BLaER1 (cell line): ENCODE measurements at regions not wholly inside any gene's neighbourhood (a gene's known extent, or its start where the extent isn't known, plus 50 kb on each side); places are given as distances from the start of the nearest gene placed in this dataset.

Experiments
- H3K27ac ChIP-seq: shearing (Covaris generic); formaldehyde crosslinking; 2 replicates; pipeline ENCODE4 v1.8.1; 2022
- H3K27me3 ChIP-seq: shearing (Covaris generic); formaldehyde crosslinking; 2 replicates; pipeline ENCODE4 v1.8.1; 2022
- H3K36me3 ChIP-seq: shearing (Covaris generic); formaldehyde crosslinking; 2 replicates; pipeline ENCODE4 v1.8.1; 2022
- H3K4me1 ChIP-seq: shearing (Covaris generic); formaldehyde crosslinking; 2 replicates; pipeline ENCODE4 v1.8.1; 2022
- H3K4me2 ChIP-seq: shearing (Covaris generic); formaldehyde crosslinking; 2 replicates; pipeline ENCODE4 v1.8.1; 2022
- H3K4me3 ChIP-seq: shearing (Covaris generic); formaldehyde crosslinking; 2 replicates; pipeline ENCODE4 v1.8.1; 2022
- H3K9ac ChIP-seq: shearing (Covaris generic); formaldehyde crosslinking; 2 replicates; pipeline ENCODE4 v1.8.1; 2022
- H3K9me3 ChIP-seq: shearing (Covaris generic); formaldehyde crosslinking; 2 replicates; pipeline ENCODE4 v1.8.1; 2022
- H4K20me1 ChIP-seq: shearing (Covaris generic); formaldehyde crosslinking; 2 replicates; pipeline ENCODE4 v1.8.1; 2022
- Cebpa-rat ChIP-seq: shearing (Covaris generic); IDR thresholded peaks from 2 replicates; pipeline ENCODE4 v1.8.1; 2022

GRCh38 chr5:63894690-63895089, 67.6 kb downstream of the HTR1A start:
- H3K27ac ChIP-seq = no peak overlapping the region
- H3K4me2 ChIP-seq = no peak overlapping the region
- H3K9me3 ChIP-seq = no peaks in the 10 kb centered on the region
- no peaks in the 10 kb centered on the region for H4K20me1 ChIP-seq
- no peak for TF ChIP-seq Cebpa-rat
- H3K36me3 ChIP-seq = no peaks in the 10 kb centered on the region
- no peaks in the 10 kb centered on the region for H3K27me3 ChIP-seq
- H3K9ac ChIP-seq = no peak overlapping the region
- no peak overlapping the region for H3K4me3 ChIP-seq
- no peaks in the 10 kb centered on the region for H3K4me1 ChIP-seq

- no peak for TF ChIP-seq Cebpa-rat
- Histone ChIP-seq H3K27ac (no peak overlapping the region), H3K4me3 (no peak overlapping the region)
Measured at GRCh38 chr5:63878788-63879187, 83.5 kb downstream of the HTR1A start.

DNA sequence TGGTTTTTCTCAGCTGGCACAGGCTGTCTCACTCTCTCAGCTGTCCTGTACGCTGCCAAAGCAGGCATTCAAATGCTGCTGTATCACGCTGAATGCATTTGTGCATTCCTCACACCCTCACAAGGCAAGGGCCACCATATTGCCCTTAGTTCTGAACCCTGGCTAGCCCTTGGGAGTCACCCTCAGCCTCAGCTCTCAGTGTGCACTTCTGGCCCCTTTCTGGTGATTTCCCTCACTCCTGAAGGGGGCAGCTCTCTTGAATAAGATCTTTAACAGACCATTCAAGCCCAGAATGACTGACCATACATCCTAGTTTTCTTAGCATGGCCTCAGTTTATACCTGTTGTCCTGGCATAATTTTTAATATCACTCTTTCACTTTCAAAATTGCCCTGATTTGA, 84.3 kb downstream of the HTR1A start:
- H3K27me3 ChIP-seq = no peaks in the 10 kb centered on the region
- H3K4me3 ChIP-seq = no peak overlapping the region
- H3K4me2 ChIP-seq = no peak overlapping the region
- H3K4me1 ChIP-seq = no peaks in the 10 kb centered on the region
- no peak for TF ChIP-seq Cebpa-rat
- no peaks in the 10 kb centered on the region for H4K20me1 ChIP-seq
- no peaks in the 10 kb centered on the region for H3K36me3 ChIP-seq
- H3K9me3 ChIP-seq = no peaks in the 10 kb centered on the region
- H3K9ac ChIP-seq = no peak overlapping the region
- no peak overlapping the region for H3K27ac ChIP-seq

More at GRCh38 chr5:63878788-63879187, 83.5 kb downstream of the HTR1A start:
- H3K9ac ChIP-seq = no peak overlapping the region
- no peaks in the 10 kb centered on the region for H3K9me3 ChIP-seq
- H4K20me1 ChIP-seq = no peaks in the 10 kb centered on the region
- H3K36me3 ChIP-seq = no peaks in the 10 kb centered on the region
- H3K27me3 ChIP-seq = no peaks in the 10 kb centered on the region
- no peak overlapping the region for H3K4me2 ChIP-seq
- no peaks in the 10 kb centered on the region for H3K4me1 ChIP-seq

DNA sequence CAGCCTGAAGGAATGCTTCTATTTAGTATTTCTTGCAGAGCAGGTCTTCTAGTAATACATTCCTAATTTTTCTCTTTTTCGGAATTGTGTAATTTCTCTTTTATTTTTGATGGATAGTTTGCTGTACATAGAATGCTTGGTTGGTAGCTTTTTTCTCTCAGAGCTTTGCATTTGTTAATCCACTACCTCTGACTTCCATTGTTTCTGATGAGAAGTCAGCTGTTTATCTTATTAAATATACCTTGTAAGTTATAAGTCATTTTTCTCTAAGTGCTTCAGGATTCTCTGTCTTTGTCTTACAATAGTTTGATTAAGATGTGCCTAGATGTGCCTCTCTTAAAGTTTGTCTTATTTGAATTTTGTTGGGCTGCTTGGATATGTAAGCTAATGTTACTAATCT, 101.9 kb downstream of the HTR1A start:
- no peak overlapping the region for H3K4me2 ChIP-seq
- H3K27ac ChIP-seq = no peak overlapping the region
- no peaks in the 10 kb centered on the region for H3K36me3 ChIP-seq
- no peaks in the 10 kb centered on the region for H3K27me3 ChIP-seq
- H4K20me1 ChIP-seq = no peaks in the 10 kb centered on the region
- no peaks in the 10 kb centered on the region for H3K4me1 ChIP-seq
- H3K9me3 ChIP-seq = peaks cover 12% of the 10 kb centered on the region; the same call in 1 of the 2 replicates
- no peak overlapping the region for H3K9ac ChIP-seq
- no peak overlapping the region for H3K4me3 ChIP-seq
- TF ChIP-seq Cebpa-rat = no peak

- no peaks in the 10 kb centered on the region for H3K9me3 ChIP-seq
- no peak overlapping the region for H3K4me2 ChIP-seq
- H4K20me1 ChIP-seq = no peaks in the 10 kb centered on the region
- no peaks in the 10 kb centered on the region for H3K27me3 ChIP-seq
- no peaks in the 10 kb centered on the region for H3K36me3 ChIP-seq
- H3K27ac ChIP-seq = no peak overlapping the region
- H3K9ac ChIP-seq = no peak overlapping the region
- no peak overlapping the region for H3K4me3 ChIP-seq
- peaks cover 8% of the 10 kb centered on the region for H3K4me1 ChIP-seq
- no peak for TF ChIP-seq Cebpa-rat
Measured at GRCh38 chr5:63854076-63854475, 108.2 kb downstream of the HTR1A start.

- H3K4me2 ChIP-seq = no peak overlapping the region
- TF ChIP-seq Cebpa-rat = no peak
- no peak overlapping the region for H3K9ac ChIP-seq
- H3K9me3 ChIP-seq = no peaks in the 10 kb centered on the region
- no peaks in the 10 kb centered on the region for H3K36me3 ChIP-seq
- no peaks in the 10 kb centered on the region for H4K20me1 ChIP-seq
- no peak overlapping the region for H3K4me3 ChIP-seq
- no peak overlapping the region for H3K27ac ChIP-seq
- H3K4me1 ChIP-seq = no peaks in the 10 kb centered on the region
- H3K27me3 ChIP-seq = no peaks in the 10 kb centered on the region
Measured at GRCh38 chr5:63843190-63843589, 119.1 kb downstream of the HTR1A start.

DNA sequence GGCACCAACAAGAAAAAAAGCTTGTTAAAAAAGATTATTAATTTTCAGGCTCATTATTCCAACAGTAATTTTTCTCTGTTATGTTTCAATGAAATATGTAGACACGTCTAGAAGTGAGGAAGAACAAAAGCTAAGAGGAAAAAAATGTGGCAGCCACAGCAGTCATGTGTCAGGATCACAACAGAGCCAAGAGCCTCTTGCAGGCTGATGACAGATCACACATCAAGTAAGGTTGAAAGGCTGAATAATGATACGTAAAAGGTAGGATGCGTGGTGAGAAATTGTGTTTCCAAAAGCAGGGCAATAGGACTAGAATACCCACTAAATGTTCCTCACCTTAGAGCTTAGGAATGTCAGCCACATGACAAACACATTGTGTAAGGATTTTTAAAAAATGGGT, 124.8 kb downstream of the HTR1A start:
- H3K27ac ChIP-seq = no peak overlapping the region
- H3K36me3 ChIP-seq = no peaks in the 10 kb centered on the region
- no peaks in the 10 kb centered on the region for H3K9me3 ChIP-seq
- no peak for TF ChIP-seq Cebpa-rat
- no peak overlapping the region for H3K4me3 ChIP-seq
- H3K4me1 ChIP-seq = no peaks in the 10 kb centered on the region
- no peaks in the 10 kb centered on the region for H4K20me1 ChIP-seq
- H3K9ac ChIP-seq = no peak overlapping the region
- no peaks in the 10 kb centered on the region for H3K27me3 ChIP-seq
- no peak overlapping the region for H3K4me2 ChIP-seq

DNA sequence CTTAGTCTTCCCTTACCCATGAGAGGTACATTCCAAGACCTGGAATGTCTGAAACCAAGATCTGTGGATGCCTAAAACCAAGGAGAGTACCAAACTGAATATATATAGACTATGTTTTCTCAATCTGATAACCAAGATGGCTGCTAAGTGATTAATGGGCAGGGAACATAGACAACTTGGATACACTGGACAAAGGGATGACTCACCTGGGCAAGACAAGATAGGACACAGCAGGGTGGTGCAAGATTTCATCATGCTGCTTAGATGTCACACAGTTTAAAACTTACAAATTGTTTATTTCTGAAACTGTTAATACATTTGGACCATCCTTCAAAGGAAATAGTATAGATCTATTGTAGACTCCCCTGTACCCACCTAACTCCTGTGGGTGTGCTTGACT, 130.9 kb downstream of the HTR1A start:
- no peak for TF ChIP-seq Cebpa-rat
- H3K4me2 ChIP-seq = no peak overlapping the region
- H3K4me3 ChIP-seq = no peak overlapping the region
- H3K4me1 ChIP-seq = no peaks in the 10 kb centered on the region
- no peaks in the 10 kb centered on the region for H3K36me3 ChIP-seq
- no peak overlapping the region for H3K9ac ChIP-seq
- no peaks in the 10 kb centered on the region for H3K9me3 ChIP-seq
- no peaks in the 10 kb centered on the region for H4K20me1 ChIP-seq
- H3K27ac ChIP-seq = no peak overlapping the region
- H3K27me3 ChIP-seq = no peaks in the 10 kb centered on the region

DNA sequence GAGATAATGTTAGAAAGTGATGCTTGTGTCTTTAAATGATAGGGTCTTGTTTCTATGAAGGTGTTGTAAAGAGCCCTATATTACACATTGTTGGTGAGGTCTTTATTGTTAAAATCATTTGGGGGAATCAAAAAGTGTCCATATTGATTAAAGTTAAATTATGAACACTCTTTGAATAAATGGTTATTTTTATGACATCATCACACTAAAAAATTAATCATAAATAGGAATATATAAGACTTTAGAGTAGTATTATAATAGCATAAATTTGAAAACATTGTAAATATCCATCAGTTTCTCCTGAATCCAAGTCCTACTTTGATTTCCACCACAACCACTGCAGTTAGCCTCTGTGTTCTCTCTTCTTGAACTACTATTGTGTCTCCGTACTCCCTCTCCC, 136.3 kb downstream of the HTR1A start:
- H3K4me3 ChIP-seq = no peak overlapping the region
- H3K27ac ChIP-seq = no peak overlapping the region
- no peaks in the 10 kb centered on the region for H3K27me3 ChIP-seq
- no peak overlapping the region for H3K9ac ChIP-seq
- H3K4me1 ChIP-seq = no peaks in the 10 kb centered on the region
- no peak for TF ChIP-seq Cebpa-rat
- H4K20me1 ChIP-seq = no peaks in the 10 kb centered on the region
- no peaks in the 10 kb centered on the region for H3K9me3 ChIP-seq
- no peak overlapping the region for H3K4me2 ChIP-seq
- H3K36me3 ChIP-seq = no peaks in the 10 kb centered on the region

GRCh38 chr5:63823583-63823982, 138.7 kb downstream of the HTR1A start:
- no peaks in the 10 kb centered on the region for H3K27me3 ChIP-seq
- TF ChIP-seq Cebpa-rat = no peak
- H3K4me1 ChIP-seq = no peaks in the 10 kb centered on the region
- H3K9me3 ChIP-seq = no peaks in the 10 kb centered on the region
- no peak overlapping the region for H3K9ac ChIP-seq
- no peaks in the 10 kb centered on the region for H3K36me3 ChIP-seq
- H4K20me1 ChIP-seq = no peaks in the 10 kb centered on the region
- H3K27ac ChIP-seq = no peak overlapping the region
- no peak overlapping the region for H3K4me2 ChIP-seq
- no peak overlapping the region for H3K4me3 ChIP-seq

DNA sequence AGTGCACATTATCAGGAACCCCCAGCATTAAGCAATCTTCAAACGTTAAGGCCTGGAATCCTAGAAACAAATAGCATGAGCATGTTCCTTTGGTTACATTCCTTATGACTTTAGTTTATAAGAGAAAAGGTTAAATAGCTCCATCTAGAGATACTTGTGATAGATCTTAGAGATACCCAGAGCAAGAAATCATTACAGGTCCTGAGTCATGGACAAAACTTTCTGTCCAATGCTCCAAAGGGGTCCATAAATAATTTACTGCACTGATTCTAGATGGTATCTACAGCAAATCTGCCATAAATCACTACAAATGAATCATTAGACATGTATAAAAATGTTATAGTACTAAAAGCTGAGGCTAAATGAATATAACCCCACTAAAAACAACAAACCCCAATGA, 139.6 kb downstream of the HTR1A start:
- no peak for TF ChIP-seq Cebpa-rat
- H3K27ac ChIP-seq = no peak overlapping the region
- H3K27me3 ChIP-seq = no peaks in the 10 kb centered on the region

More for the DNA sequence above, 139.6 kb downstream of the HTR1A start:
- Histone ChIP-seq H3K36me3 (no peaks in the 10 kb centered on the region), H3K9ac (no peak overlapping the region), H3K4me3 (no peak overlapping the region), H3K9me3 (no peaks in the 10 kb centered on the region), H4K20me1 (no peaks in the 10 kb centered on the region), H3K4me1 (no peaks in the 10 kb centered on the region), H3K4me2 (no peak overlapping the region)
